NT2/D1 (cell line): ENCODE measurements at regions not wholly inside any gene's neighbourhood (a gene's known extent, or its start where the extent isn't known, plus 50 kb on each side); places are given as distances from the start of the nearest gene placed in this dataset.

ENCODE experiments used
- YY1 ChIP-seq: IDR thresholded peaks from 2 replicates; pipeline ENCODE4 v1.6.1; 2011; ENCODE audit not compliant: insufficient read length, insufficient read depth
- ZNF274 ChIP-seq: IDR thresholded peaks from 2 replicates; pipeline ENCODE4 v1.6.1; 2011; ENCODE audit warnings: mild to moderate bottlenecking, low read depth, low read length

DNA sequence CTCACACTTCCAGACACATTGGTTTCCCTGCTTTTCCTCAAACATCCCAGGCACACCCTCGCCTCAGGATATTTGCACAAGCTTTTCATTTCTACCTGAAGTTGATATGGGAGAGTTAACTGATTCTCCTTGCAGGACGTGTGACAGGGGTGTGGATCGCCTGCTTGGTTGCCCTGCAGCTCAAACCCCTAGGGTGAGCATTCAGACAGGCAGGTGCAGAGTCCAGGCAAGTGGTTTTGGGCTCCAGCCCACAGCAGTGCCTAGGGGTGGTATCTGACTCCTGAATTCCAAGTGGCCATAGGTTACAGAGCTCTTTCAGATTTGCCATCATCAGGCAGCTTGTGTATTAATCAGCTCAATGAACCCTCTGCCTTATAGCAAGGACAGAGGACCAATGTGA is 1104.2 kb upstream of the IGFBP7 start:
- TF ChIP-seq ZNF274 (no peak), YY1 (no peak)
